B cell (primary cell): ENCODE measurements at regions not wholly inside any gene's neighbourhood (a gene's known extent, or its start where the extent isn't known, plus 50 kb on each side); places are given as distances from the start of the nearest gene placed in this dataset.

Experiments
- ATAC-seq: fragments of 200-7000 bp; cut with Tn5 transposase; one replicate; pipeline ENCODE4 v1.10.0; 2021; ENCODE audit warnings: low read depth, mild to moderate bottlenecking, moderate number of reproducible peaks, moderate library complexity
- CTCF ChIA-PET: fragments of 350-600 bp; sonication (Branson Sonifier 250); formaldehyde crosslinking; loops from one replicate; lab custom pipeline; 2021; ENCODE audit warnings: antibody characterized with exemption, inconsistent platforms; lab: Charles Lee
- POLR2A ChIA-PET: fragments of 350-600 bp; sonication (Branson Sonifier 250); formaldehyde crosslinking; loops from one replicate; lab custom pipeline; 2021; ENCODE audit warnings: antibody characterized with exemption; lab: Charles Lee
- DNase-seq: peaks from one replicate; pipeline ENCODE4 v3.0.0; 2013
- H2AFZ ChIP-seq: 2 replicates; pipeline ENCODE4 v1.6.1; 2012; ENCODE audit warnings: mild to moderate bottlenecking, low read depth, low read length; ENCODE audit not compliant: insufficient read depth, poor library complexity, severe bottlenecking
- H3K27ac ChIP-seq, 2 donors: 1 replicate in 1 of 2; 2 replicates in 1 of 2; pipeline ENCODE4 v1.5.1; 2012 to 2013; ENCODE audit warnings: low read length in 2 of 2, mild to moderate bottlenecking in 2 of 2, moderate library complexity in 1 of 2
- H3K27me3 ChIP-seq, 4 experiments: fragments of 200-600 bp in 1 of 4; sonication (generic) in 1 of 4; replicated peaks in 1 of 4; 1 replicate in 2 of 4; 2 replicates in 2 of 4; pipeline versions ENCODE4 v1.6.1 to v1.7.0; 2013 to 2016; ENCODE audit warnings: low read length in 3 of 4, mild to moderate bottlenecking in 2 of 4, mixed read lengths in 1 of 4, moderate library complexity in 1 of 4; ENCODE audit not compliant: insufficient read depth in 4 of 4, control insufficient read depth in 3 of 4; ENCODE audit errors: control extremely low read depth in 1 of 4
- H3K36me3 ChIP-seq, 2 experiments: replicated peaks in 1 of 2; 1 replicate in 1 of 2; 2 replicates in 1 of 2; pipeline versions ENCODE4 v1.6.1 to v1.7.1; 2013; ENCODE audit warnings: low read length in 1 of 2; ENCODE audit not compliant: insufficient read depth in 2 of 2, control insufficient read depth in 1 of 2; ENCODE audit errors: control extremely low read depth in 1 of 2, extremely low read depth in 1 of 2
- H3K4me1 ChIP-seq, 2 donors: fragments of 200-600 bp in 1 of 2; sonication (generic) in 1 of 2; 1 replicate in 1 of 2; 2 replicates in 1 of 2; pipeline versions ENCODE4 v1.5.1 to v1.6.1; 2013 to 2017; ENCODE audit warnings: low read length in 2 of 2; ENCODE audit not compliant: control insufficient read depth in 2 of 2, insufficient read depth in 2 of 2
- H3K4me2 ChIP-seq: replicated peaks from 2 replicates; pipeline ENCODE3; 2012; ENCODE audit warnings: mild to moderate bottlenecking, low read depth, low read length; ENCODE audit not compliant: poor library complexity, severe bottlenecking
- H3K4me3 ChIP-seq, 5 experiments: fragments of 200-600 bp in 1 of 5; sonication (generic) in 1 of 5; 1 replicate in 3 of 5; 2 replicates in 2 of 5; pipeline versions ENCODE4 v1.5.1 to v1.7.0; 2011 to 2016; ENCODE audit warnings: low read length in 4 of 5, mild to moderate bottlenecking in 4 of 5, low read depth in 2 of 5, control low read depth in 1 of 5, moderate library complexity in 1 of 5; ENCODE audit not compliant: insufficient read depth in 1 of 5; ENCODE audit errors: control extremely low read depth in 1 of 5, extremely low read depth in 1 of 5
- H3K79me2 ChIP-seq: fragments of 200-600 bp; sonication (generic); one replicate; pipeline ENCODE4 v1.6.0; 2016; ENCODE audit warnings: low read length; ENCODE audit not compliant: control insufficient read depth, insufficient read depth
- H3K9ac ChIP-seq: fragments of 200-600 bp; sonication (generic); 2 replicates; pipeline ENCODE4 v1.6.1; 2017; ENCODE audit warnings: mild to moderate bottlenecking, low read length, moderate library complexity
- H3K9me3 ChIP-seq, 3 donors: one replicate each; pipeline versions ENCODE4 v1.6.1 to v1.7.1; 2013; ENCODE audit warnings: low read length in 2 of 3; ENCODE audit not compliant: control insufficient read depth in 2 of 3, insufficient read depth in 1 of 3; ENCODE audit errors: control extremely low read depth in 1 of 3
- H4K20me1 ChIP-seq: 2 replicates; pipeline ENCODE4 v1.6.0; 2012; ENCODE audit warnings: mild to moderate bottlenecking, low read length; ENCODE audit not compliant: insufficient read depth, control insufficient read depth, poor library complexity, severe bottlenecking
- H3K27ac Mint-ChIP-seq: one replicate; pipeline ENCODE4 v1.8.0; 2021; ENCODE audit warnings: mixed read lengths
- H3K27me3 Mint-ChIP-seq: one replicate; pipeline ENCODE4 v1.8.0; 2021; ENCODE audit warnings: mixed read lengths
- H3K4me1 Mint-ChIP-seq: one replicate; pipeline ENCODE4 v1.8.0; 2021; ENCODE audit warnings: mixed read lengths
- H3K4me3 Mint-ChIP-seq: one replicate; pipeline ENCODE4 v1.8.0; 2021; ENCODE audit warnings: mixed read lengths
- H3K9me3 Mint-ChIP-seq: one replicate; pipeline ENCODE4 v1.8.0; 2022; ENCODE audit warnings: mixed read lengths; ENCODE audit not compliant: insufficient read depth
- CTCF ChIP-seq: fragments of 200-600 bp; IDR thresholded peaks from one replicate; pipeline ENCODE4 v1.8.0; 2022; ENCODE audit warnings: antibody characterized with exemption, mild to moderate bottlenecking
- EZH2 ChIP-seq: IDR thresholded peaks from 2 replicates; pipeline ENCODE4 v1.6.1; 2012; ENCODE audit warnings: borderline replicate concordance, low read depth, mild to moderate bottlenecking, moderate library complexity, low read length; ENCODE audit not compliant: insufficient read depth, poor library complexity, severe bottlenecking
- WGBS: methylation state at CpG from one replicate; pipeline ENCODE4 v1.1.5; 2013; ENCODE audit warnings: missing lambda C conversion rate; ENCODE audit not compliant: insufficient coverage; 5-methylcytosine and 5-hydroxymethylcytosine counted together
- intact Hi-C: fragments of 100-400 bp; cut with micrococcal nuclease; formaldehyde crosslinking; loops from one replicate; pipeline ENCODE4 v1.10.0; 2022

GRCh38 chr1:29651684-29652665 lies 415.7 kb downstream of the PTPRU start:
- H3K36me3 ChIP-seq, result no peaks in the 10 kb centered on the region
- H4K20me1 ChIP-seq, result no peaks in the 10 kb centered on the region
- TF ChIP-seq EZH2 (no peak), CTCF (no peak)
- no peak for DNase-seq
- intact Hi-C loops, result no loop called here
- no peak overlapping the region for H3K4me2 ChIP-seq
- ATAC-seq, result no peak
- no peak overlapping the region for H3K4me3 Mint-ChIP-seq
- no peaks in the 10 kb centered on the region for H3K79me2 ChIP-seq
- no peak overlapping the region for H3K27ac ChIP-seq
- H2AFZ ChIP-seq, result no peak overlapping the region
- POLR2A ChIA-PET, result no interaction called here
- H3K9me3 Mint-ChIP-seq, result no peaks in the 10 kb centered on the region
- no peaks in the 10 kb centered on the region for H3K4me1 ChIP-seq
- CTCF ChIA-PET, result no interaction called here
- WGBS, result 77% methylated on average over 15 of the region's 17 CpGs
- peaks cover 31% of the 10 kb centered on the region for H3K27me3 Mint-ChIP-seq
- H3K9ac ChIP-seq, result no peak overlapping the region
- no peaks in the 10 kb centered on the region for H3K27me3 ChIP-seq
- no peak overlapping the region for H3K4me3 ChIP-seq
- H3K4me1 Mint-ChIP-seq, result no peaks in the 10 kb centered on the region
- H3K27ac Mint-ChIP-seq, result no peak overlapping the region
- peaks cover 0 to 7% (median 0%) of the 10 kb centered on the region in 3 donors for H3K9me3 ChIP-seq

DNA sequence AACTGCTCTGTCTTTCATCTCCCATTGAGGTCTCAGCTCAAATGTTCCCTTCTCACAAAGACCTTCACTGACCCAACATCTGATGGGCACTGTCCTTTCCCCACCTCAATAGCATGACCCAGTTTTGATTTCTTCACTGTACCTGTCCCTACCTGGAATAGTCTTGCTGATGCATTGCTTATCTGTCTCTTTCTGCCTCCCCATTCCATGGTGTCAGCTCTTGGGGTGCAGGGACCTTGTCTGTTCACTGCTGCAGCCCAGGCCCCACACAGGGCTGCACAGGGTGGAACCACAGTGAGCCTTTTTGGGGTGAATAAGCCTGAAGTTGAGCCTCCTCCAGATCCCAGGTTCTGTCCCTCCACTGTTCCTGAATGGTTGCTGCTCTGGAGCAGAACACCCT lies 414.9 kb downstream of the PTPRU start:
- Mint-ChIP-seq H3K27ac (no peak overlapping the region), H3K27me3 (peaks cover 29% of the 10 kb centered on the region), H3K4me1 (no peaks in the 10 kb centered on the region), H3K4me3 (no peak overlapping the region), H3K9me3 (no peaks in the 10 kb centered on the region)
- no peaks in the 10 kb centered on the region for H3K27me3 ChIP-seq
- no peak overlapping the region for H2AFZ ChIP-seq
- H3K4me1 ChIP-seq, result no peaks in the 10 kb centered on the region
- H3K9me3 ChIP-seq, result peaks cover 0 to 7% (median 0%) of the 10 kb centered on the region in 3 donors
- ChIA-PET CTCF (no interaction called here), POLR2A (no interaction called here)
- H3K36me3 ChIP-seq, result no peaks in the 10 kb centered on the region
- intact Hi-C loops, result no loop called here
- no peak overlapping the region for H3K27ac ChIP-seq
- TF ChIP-seq CTCF, result no peak
- no peak for TF ChIP-seq EZH2
- no peak for DNase-seq
- no peak overlapping the region for H3K9ac ChIP-seq
- no peaks in the 10 kb centered on the region for H3K79me2 ChIP-seq
- H3K4me3 ChIP-seq, result no peak overlapping the region
- ATAC-seq, result no peak
- H4K20me1 ChIP-seq, result no peaks in the 10 kb centered on the region
- H3K4me2 ChIP-seq, result no peak overlapping the region
